HG02885 (cell line): ENCODE measurements at regions not wholly inside any gene's neighbourhood (a gene's known extent, or its start where the extent isn't known, plus 50 kb on each side); places are given as distances from the start of the nearest gene placed in this dataset.
"Not testable (repeated sequence)": the region's sequence is repeated elsewhere in the genome, so short reads cannot be mapped to it uniquely, and the experiment has no call there.

ENCODE experiments used
- ATAC-seq: cut with Tn5 transposase; IDR thresholded peaks from one replicate; pipeline ENCODE4 v1.9.1; 2021; ENCODE audit warnings: mild to moderate bottlenecking; ENCODE audit not compliant: unreplicated experiment, poor library complexity

DNA sequence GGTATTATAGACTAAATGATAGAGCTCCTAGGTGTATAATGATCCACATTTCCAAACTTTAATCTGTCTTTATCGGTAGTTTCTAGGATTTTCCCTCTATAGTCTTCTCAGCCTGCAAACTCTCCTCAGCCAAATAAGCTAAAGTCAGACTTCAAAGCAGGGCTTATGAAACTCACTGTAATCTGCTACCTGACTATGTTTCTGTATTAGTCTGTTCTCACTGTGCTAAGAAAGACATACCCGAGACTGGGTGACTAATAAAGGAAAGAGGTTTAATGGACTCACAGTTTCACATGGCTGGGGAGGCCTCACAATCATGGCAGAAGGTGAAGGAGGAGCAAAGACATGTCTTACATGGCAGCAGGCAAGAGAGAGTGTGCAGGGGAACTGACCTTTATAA lies 928.7 kb upstream of the ADGRB3 start:
- ATAC-seq, result no peak

DNA sequence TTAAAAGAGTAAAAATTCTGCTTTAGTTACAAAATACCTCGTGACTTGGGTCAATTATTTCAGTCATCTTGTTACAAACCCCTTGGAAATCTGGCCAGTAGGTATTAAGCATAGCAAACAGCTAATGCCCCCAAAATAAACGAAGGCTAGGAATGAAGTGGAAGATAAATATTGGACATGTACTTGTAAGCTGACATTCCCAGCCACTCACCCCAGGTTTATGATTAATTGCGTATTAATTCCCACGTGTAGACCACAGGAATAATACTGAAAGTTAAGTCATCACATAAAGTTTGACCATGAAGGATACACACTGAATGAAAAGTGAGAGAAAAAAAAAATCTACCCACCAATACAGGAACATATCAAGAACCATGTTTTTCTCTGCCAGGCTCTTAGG lies 936.5 kb upstream of the ADGRB3 start:
- no peak for ATAC-seq

- ATAC-seq, result no peak
Measured at GRCh38 chr6:67694127-67694526, 941.0 kb upstream of the ADGRB3 start.

GRCh38 chr6:67689329-67689728 lies 945.8 kb upstream of the ADGRB3 start:
- no peak for ATAC-seq

GRCh38 chr6:67687396-67687795 lies 947.7 kb upstream of the ADGRB3 start:
- no peak for ATAC-seq

GRCh38 chr6:67686225-67686624 lies 948.9 kb upstream of the ADGRB3 start:
- ATAC-seq, result not testable (repeated sequence)

DNA sequence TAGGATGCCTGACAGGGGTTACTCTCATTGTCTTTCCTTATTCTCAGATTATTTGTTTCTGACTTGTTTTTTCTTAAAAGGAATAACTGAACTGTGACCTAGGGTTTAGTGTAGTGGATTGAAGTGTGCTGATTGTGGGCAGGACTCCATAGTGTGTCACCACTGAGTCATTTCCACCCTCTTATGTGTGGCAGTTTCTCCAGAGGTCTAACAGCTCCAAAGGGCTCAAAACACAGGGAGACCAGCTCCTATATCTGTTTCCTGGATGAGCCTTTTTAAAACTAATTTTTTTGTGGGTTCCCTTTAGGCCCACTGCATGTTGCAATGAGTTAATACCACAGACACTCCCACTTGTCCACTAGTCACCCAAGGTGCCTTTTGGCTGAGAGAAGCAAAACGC lies 951.1 kb upstream of the ADGRB3 start:
- no peak for ATAC-seq

GRCh38 chr6:67680297-67680932 lies 954.7 kb upstream of the ADGRB3 start:
- no peak for ATAC-seq

DNA sequence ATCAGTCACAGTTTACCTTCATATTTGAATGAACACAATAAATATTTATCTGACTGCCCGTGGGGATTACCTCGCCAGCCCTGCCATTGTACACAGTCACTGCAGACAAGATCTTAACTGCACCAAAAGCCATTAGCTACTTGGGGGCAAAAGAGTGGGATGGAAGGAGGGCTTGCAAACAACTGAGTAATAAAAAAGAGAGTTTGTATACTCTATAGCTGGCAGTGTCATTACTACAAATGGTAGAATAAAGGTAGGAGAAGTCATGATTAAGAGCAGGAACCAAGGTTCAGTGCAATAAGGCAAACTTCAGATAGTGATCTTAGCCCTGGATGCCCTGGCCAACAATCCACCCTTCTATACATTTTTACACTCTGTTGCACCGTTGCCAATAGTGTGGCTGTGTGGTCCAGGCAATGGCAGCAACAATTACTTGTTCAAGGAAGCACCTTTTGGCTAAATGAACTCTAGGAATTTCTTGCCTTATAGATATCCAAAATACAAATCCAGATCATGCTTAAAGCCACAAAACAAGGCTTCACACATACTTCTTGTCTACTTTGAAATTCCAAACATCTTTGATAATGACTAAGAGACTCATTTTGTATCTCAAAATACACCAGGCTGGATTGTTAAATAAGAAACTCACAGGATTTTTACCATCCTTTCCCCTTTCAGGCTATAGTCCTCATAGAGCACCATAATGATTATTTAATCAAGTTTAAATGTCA lies 955.4 kb upstream of the ADGRB3 start:
- no peak for ATAC-seq

- ATAC-seq, result no peak
Measured at GRCh38 chr6:67676892-67677291, 958.2 kb upstream of the ADGRB3 start.

- ATAC-seq, result no peak
Measured at GRCh38 chr6:67667637-67668422, 967.3 kb upstream of the ADGRB3 start.

DNA sequence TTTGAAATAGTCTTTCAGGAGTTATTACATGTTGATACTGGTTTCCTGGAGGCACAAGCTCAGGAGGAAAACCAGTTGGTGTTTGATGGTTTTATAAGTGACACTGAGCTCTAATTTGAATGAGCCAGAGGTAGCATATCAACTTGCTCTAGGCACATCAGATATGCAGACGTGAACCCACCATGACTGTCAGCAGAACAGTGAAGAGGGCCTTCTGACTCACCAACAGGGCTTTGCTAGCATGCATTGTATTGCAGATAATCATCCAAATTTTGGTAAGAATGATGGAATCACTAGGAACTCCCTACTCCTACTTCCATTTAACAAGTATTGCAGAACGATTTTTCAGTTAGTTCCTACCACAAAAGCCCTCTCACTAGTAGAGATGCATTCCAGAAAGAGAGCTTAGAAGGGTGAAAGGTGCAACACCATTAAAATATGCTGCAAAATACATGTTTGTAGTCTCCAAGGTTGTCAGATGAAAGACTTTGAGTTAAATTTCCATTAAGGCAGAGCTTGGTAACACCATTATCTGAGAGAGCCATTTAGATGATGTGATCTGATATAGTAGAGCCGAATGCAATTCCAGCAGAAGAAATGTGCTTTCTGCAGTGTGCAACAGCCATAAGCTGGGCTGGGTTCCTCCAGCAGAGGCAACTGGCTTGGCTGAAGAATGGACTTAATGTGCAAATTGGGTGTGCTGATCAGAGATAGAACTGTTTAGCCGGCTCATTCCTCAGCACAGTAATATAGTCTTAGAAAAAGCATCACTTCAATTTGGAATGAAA lies 968.7 kb upstream of the ADGRB3 start:
- ATAC-seq, result no peak

GRCh38 chr6:67664942-67665341 lies 970.1 kb upstream of the ADGRB3 start:
- no peak for ATAC-seq

- no peak for ATAC-seq
Measured at GRCh38 chr6:67663105-67663895, 971.8 kb upstream of the ADGRB3 start.

- ATAC-seq, result no peak
Measured at GRCh38 chr6:67653561-67653960, 981.5 kb upstream of the ADGRB3 start.

- ATAC-seq, result no peak
Measured at GRCh38 chr6:67646550-67646949, 988.5 kb upstream of the ADGRB3 start.

- ATAC-seq, result no peak
Measured at GRCh38 chr6:67643281-67643680, 991.8 kb upstream of the ADGRB3 start.

DNA sequence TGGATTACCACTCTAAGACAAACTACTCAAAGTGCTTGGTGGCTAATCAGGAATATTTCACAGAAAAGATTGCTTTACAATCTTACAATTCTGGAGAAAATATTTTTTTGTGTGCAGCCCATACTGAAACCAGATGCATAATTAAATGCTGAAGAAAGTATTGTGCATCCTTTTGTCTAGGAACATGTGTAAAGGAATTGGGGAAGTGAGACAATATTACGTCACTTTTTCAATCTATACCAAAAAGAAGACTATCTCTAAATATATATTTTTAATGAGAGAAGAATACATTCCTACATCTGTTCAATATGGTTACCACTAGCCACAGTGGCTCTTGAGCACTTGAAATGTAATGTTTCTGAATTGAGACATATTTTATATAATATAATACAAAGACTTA lies 992.5 kb upstream of the ADGRB3 start:
- ATAC-seq, result no peak

DNA sequence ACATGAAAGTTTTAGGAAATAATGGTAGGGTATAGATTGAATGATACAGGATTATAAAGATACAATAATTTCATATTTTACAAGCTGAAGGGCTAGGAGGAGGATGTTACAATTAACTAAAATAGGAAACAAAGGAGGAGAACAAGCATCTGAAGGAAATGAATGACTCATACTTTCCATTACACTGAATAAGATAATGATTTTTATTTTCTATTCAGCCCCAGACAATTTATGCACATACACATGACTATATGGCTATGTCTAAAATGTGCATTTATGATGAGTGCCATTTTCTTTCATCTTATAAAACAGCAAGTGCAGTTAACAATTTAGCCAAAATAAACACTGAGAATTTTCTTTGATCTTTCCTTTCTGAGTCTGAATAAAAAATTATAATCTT lies 994.6 kb upstream of the ADGRB3 start:
- no peak for ATAC-seq

DNA sequence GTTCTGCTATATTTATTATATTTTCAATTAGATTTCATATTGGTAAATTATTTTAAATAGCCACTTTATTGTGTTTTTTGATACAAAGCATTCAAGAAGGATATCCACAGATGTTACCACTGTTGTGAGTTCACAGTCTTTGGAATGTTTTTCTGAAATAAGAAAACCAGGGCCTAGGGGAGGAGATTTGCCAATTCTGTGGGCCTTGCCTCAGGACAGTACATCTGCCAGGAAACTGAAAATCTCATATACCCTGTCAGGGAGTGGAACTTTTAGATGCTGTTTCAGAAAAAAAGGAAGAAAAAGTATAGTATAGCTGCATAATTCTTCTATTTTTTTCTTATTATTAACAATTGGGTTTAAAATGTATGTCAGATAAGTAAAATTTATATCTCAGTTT lies 995.9 kb upstream of the ADGRB3 start:
- no peak for ATAC-seq
